ENCODE measurements at regions not wholly inside any gene's neighbourhood (a gene's known extent, or its start where the extent isn't known, plus 50 kb on each side); places are given as distances from the start of the nearest gene placed in this dataset.

DNA sequence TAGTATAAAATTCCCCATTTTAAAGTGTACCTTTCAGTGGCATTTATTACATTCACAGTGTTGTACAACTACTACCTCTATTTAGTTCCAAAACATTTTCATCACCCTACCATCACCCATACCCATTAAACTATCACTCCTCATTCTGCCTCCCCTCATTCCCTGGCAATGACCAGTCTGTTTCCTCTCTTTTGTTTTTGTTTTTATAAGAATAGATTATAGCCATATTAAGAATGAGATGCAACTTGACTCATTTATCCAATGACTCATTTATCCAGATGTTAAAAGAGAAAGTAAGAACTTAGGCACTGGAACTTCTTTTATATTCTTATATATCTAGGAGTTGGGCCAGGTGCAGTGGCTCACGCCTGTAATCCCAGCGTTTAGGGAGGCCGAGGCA lies 156.3 kb downstream of the FAT3 start:
- Histone ChIP-seq H3K36me3 (ENCODE audit: control insufficient read depth, insufficient read depth, low read length) (no peaks in the 10 kb centered on the region), H3K4me3 (ENCODE audit: low read depth in 2 of 2, low read length in 2 of 2) (no peak overlapping the region), H3K9me3 (ENCODE audit: control insufficient read depth, insufficient read depth, low read depth, low read length) (no peaks in the 10 kb centered on the region), H3K4me1 (ENCODE audit: control insufficient read depth, insufficient read depth, low read length) (no peaks in the 10 kb centered on the region), H3K27me3 (ENCODE audit: control insufficient read depth, insufficient read depth, low read length) (peaks cover 2% of the 10 kb centered on the region; the same call in 1 of the 2 replicates), H3K27ac (ENCODE audit: low read length) (no peak overlapping the region)
- in situ Hi-C loops (cut with HindIII; ENCODE audit: low pct_unique_long_range_greater_than_20kb, low sequenced_read_pairs) (no loop called here), intact Hi-C loops (cut with micrococcal nuclease; ENCODE audit: unreplicated experiment) (no loop called here)
- TF ChIP-seq, protein P1, sequence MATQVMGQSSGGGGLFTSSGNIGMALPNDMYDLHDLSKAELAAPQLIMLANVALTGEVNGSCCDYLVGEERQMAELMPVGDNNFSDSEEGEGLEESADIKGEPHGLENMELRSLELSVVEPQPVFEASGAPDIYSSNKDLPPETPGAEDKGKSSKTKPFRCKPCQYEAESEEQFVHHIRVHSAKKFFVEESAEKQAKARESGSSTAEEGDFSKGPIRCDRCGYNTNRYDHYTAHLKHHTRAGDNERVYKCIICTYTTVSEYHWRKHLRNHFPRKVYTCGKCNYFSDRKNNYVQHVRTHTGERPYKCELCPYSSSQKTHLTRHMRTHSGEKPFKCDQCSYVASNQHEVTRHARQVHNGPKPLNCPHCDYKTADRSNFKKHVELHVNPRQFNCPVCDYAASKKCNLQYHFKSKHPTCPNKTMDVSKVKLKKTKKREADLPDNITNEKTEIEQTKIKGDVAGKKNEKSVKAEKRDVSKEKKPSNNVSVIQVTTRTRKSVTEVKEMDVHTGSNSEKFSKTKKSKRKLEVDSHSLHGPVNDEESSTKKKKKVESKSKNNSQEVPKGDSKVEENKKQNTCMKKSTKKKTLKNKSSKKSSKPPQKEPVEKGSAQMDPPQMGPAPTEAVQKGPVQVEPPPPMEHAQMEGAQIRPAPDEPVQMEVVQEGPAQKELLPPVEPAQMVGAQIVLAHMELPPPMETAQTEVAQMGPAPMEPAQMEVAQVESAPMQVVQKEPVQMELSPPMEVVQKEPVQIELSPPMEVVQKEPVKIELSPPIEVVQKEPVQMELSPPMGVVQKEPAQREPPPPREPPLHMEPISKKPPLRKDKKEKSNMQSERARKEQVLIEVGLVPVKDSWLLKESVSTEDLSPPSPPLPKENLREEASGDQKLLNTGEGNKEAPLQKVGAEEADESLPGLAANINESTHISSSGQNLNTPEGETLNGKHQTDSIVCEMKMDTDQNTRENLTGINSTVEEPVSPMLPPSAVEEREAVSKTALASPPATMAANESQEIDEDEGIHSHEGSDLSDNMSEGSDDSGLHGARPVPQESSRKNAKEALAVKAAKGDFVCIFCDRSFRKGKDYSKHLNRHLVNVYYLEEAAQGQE (IDR thresholded peaks at IDR 0.05; ENCODE audit: insufficient read depth in 1 of 2, low read depth in 2 of 2, low read length in 1 of 2) = no peak
- TF ChIP-seq POLR2AphosphoS5 (IDR thresholded peaks at IDR 0.05; ENCODE audit: low read depth, low read length) (no peak), SIN3A (IDR thresholded peaks at IDR 0.05; ENCODE audit: borderline replicate concordance, insufficient read depth, low read depth, low read length) (no peak), TCF7L2 (IDR thresholded peaks at IDR 0.05; ENCODE audit: low read depth, low read length) (no peak)
- TF ChIP-seq, protein P2, sequence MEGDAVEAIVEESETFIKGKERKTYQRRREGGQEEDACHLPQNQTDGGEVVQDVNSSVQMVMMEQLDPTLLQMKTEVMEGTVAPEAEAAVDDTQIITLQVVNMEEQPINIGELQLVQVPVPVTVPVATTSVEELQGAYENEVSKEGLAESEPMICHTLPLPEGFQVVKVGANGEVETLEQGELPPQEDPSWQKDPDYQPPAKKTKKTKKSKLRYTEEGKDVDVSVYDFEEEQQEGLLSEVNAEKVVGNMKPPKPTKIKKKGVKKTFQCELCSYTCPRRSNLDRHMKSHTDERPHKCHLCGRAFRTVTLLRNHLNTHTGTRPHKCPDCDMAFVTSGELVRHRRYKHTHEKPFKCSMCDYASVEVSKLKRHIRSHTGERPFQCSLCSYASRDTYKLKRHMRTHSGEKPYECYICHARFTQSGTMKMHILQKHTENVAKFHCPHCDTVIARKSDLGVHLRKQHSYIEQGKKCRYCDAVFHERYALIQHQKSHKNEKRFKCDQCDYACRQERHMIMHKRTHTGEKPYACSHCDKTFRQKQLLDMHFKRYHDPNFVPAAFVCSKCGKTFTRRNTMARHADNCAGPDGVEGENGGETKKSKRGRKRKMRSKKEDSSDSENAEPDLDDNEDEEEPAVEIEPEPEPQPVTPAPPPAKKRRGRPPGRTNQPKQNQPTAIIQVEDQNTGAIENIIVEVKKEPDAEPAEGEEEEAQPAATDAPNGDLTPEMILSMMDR (IDR thresholded peaks at IDR 0.05) = no peak
- ChIA-PET CTCF (no interaction called here), POLR2A (no interaction called here)
- no peak for ATAC-seq
- no peak for DNase-seq (ENCODE audit: low read depth, low spot score)
- no TSS peak for BruUV-seq (replicated peaks)

DNA sequence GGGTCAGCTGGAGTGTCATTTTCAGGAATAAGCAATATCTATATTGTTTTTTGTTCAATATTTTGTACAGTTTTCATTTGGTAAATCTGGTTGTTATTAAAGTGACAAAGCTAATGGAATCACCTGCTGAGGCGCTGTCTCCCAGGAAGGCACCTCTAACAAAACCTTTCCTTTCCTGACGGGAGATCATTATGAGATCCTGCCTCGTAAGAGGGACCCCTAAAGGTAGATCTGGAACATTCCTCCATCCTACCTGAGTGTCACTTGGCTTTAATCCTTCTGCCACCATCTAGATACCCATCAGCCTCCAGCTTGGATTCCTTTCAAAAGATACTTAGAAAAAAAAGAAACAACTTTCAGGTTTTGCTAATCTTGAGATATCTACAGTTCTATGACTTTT lies 157.7 kb downstream of the FAT3 start:
- H3K27me3 ChIP-seq (ENCODE audit: control insufficient read depth, insufficient read depth, low read length) = peaks cover 2% of the 10 kb centered on the region; the same call in 1 of the 2 replicates
- in situ Hi-C loops (cut with HindIII; ENCODE audit: low pct_unique_long_range_greater_than_20kb, low sequenced_read_pairs) = no loop called here
- intact Hi-C loops (cut with micrococcal nuclease; ENCODE audit: unreplicated experiment) = no loop called here
- CTCF ChIA-PET = no interaction called here
- no TSS peak for BruUV-seq (replicated peaks)
- DNase-seq (ENCODE audit: low read depth, low spot score) = no peak
- no peak overlapping the region for H3K27ac ChIP-seq (ENCODE audit: low read length)
- TF ChIP-seq POLR2AphosphoS5 (IDR thresholded peaks at IDR 0.05; ENCODE audit: low read depth, low read length) (no peak), TCF7L2 (IDR thresholded peaks at IDR 0.05; ENCODE audit: low read depth, low read length) (no peak), SIN3A (IDR thresholded peaks at IDR 0.05; ENCODE audit: borderline replicate concordance, insufficient read depth, low read depth, low read length) (no peak)
- TF ChIP-seq, protein P1 (IDR thresholded peaks at IDR 0.05; ENCODE audit: insufficient read depth in 1 of 2, low read depth in 2 of 2, low read length in 1 of 2) = no peak
- TF ChIP-seq, protein P2 (IDR thresholded peaks at IDR 0.05) = no peak
- POLR2A ChIA-PET = no interaction called here
- H3K4me1 ChIP-seq (ENCODE audit: control insufficient read depth, insufficient read depth, low read length) = no peaks in the 10 kb centered on the region
- H3K4me3 ChIP-seq (ENCODE audit: low read depth in 2 of 2, low read length in 2 of 2) = no peak overlapping the region
- no peak for ATAC-seq
- no peaks in the 10 kb centered on the region for H3K9me3 ChIP-seq (ENCODE audit: control insufficient read depth, insufficient read depth, low read depth, low read length)
- H3K36me3 ChIP-seq (ENCODE audit: control insufficient read depth, insufficient read depth, low read length) = no peaks in the 10 kb centered on the region

All from Panc1 (cell line).